ENCODE measurements at regions not wholly inside any gene's neighbourhood (a gene's known extent, or its start where the extent isn't known, plus 50 kb on each side); places are given as distances from the start of the nearest gene placed in this dataset.

DNA sequence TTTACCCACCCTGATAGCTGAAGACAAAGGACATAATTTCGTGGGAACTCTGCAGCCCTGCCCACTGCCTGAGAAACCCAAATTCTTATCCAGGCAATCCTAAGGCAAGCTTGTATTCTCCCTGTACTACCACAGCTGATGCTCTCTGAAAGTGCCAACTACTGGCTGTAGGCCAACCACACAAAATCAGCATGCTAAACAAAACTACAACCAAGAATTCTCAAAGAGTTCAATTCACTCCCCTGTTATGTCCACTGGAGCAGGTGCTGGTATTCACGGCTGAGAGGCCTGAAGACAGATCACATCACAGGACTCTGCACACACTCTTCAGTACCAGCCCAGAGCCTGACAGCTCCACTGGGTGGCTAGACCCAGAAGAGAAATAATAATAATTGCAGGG lies 375.9 kb upstream of the NDST4 start:
- TF ChIP-seq, protein P1, sequence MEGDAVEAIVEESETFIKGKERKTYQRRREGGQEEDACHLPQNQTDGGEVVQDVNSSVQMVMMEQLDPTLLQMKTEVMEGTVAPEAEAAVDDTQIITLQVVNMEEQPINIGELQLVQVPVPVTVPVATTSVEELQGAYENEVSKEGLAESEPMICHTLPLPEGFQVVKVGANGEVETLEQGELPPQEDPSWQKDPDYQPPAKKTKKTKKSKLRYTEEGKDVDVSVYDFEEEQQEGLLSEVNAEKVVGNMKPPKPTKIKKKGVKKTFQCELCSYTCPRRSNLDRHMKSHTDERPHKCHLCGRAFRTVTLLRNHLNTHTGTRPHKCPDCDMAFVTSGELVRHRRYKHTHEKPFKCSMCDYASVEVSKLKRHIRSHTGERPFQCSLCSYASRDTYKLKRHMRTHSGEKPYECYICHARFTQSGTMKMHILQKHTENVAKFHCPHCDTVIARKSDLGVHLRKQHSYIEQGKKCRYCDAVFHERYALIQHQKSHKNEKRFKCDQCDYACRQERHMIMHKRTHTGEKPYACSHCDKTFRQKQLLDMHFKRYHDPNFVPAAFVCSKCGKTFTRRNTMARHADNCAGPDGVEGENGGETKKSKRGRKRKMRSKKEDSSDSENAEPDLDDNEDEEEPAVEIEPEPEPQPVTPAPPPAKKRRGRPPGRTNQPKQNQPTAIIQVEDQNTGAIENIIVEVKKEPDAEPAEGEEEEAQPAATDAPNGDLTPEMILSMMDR (IDR thresholded peaks at IDR 0.05) = no peak
- TF ChIP-seq RAD21 (IDR thresholded peaks at IDR 0.05; ENCODE audit: low read length) = no peak
- TF ChIP-seq SIN3A (IDR thresholded peaks at IDR 0.05; ENCODE audit: borderline replicate concordance, low read depth, low read length) = no peak
- no peak for TF ChIP-seq POLR2AphosphoS5 (IDR thresholded peaks at IDR 0.05; ENCODE audit: low read depth, low read length)
- TF ChIP-seq NRF1 (IDR thresholded peaks at IDR 0.05; ENCODE audit: low read depth, low read length) = no peak
- TF ChIP-seq JUND (IDR thresholded peaks at IDR 0.05) = no peak
- TF ChIP-seq, protein P2, sequence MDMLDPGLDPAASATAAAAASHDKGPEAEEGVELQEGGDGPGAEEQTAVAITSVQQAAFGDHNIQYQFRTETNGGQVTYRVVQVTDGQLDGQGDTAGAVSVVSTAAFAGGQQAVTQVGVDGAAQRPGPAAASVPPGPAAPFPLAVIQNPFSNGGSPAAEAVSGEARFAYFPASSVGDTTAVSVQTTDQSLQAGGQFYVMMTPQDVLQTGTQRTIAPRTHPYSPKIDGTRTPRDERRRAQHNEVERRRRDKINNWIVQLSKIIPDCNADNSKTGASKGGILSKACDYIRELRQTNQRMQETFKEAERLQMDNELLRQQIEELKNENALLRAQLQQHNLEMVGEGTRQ (IDR thresholded peaks at IDR 0.05; ENCODE audit: borderline replicate concordance, low read depth, low read length) = no peak
- TF ChIP-seq GATA2 (CRISPR knock-in tag; IDR thresholded peaks at IDR 0.05) = no peak
- no peak for TF ChIP-seq FOSL2 (IDR thresholded peaks at IDR 0.05; ENCODE audit: borderline replicate concordance, low read depth)
- no peak for TF ChIP-seq TAF1 (IDR thresholded peaks at IDR 0.05; ENCODE audit: borderline replicate concordance, low read depth, low read length)
- TF ChIP-seq, protein P3, sequence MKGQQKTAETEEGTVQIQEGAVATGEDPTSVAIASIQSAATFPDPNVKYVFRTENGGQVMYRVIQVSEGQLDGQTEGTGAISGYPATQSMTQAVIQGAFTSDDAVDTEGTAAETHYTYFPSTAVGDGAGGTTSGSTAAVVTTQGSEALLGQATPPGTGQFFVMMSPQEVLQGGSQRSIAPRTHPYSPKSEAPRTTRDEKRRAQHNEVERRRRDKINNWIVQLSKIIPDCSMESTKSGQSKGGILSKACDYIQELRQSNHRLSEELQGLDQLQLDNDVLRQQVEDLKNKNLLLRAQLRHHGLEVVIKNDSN (IDR thresholded peaks at IDR 0.05; ENCODE audit: borderline replicate concordance, low read depth) = no peak
- TF ChIP-seq NFIC (IDR thresholded peaks at IDR 0.05; ENCODE audit: borderline replicate concordance) = no peak
- TF ChIP-seq CHD2 (IDR thresholded peaks at IDR 0.05; ENCODE audit: low read length, partially characterized antibody) = no peak
